ENCODE measurements at regions not wholly inside any gene's neighbourhood (a gene's known extent, or its start where the extent isn't known, plus 50 kb on each side); places are given as distances from the start of the nearest gene placed in this dataset.

DNA sequence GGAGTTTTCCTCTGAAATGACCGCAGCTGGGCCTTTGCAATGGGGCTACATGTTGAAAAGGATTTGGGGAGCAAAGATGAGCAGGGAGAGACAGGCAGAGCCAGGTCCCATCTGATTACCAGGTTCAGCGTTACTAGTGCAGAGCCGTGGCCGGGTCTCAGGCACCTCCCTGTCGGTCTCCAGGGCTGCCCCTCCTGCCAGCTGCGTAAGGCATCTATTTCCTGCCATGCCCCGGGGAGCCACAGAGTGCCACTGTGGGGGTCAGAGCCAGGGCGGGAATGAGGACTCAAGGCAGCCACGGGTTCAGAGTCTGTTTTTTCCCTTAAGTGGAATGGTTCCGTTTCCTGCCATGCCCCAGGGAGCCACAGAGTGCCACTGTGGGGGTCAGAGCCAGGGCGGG is 382.6 kb upstream of the SHH start:
- no peak for TF ChIP-seq POLR2A (IDR thresholded peaks at IDR 0.05)
- no peak for TF ChIP-seq EP300 (IDR thresholded peaks at IDR 0.05)
- TF ChIP-seq POLR2AphosphoS5 (IDR thresholded peaks at IDR 0.05), result no peak
- TF ChIP-seq, protein P1, sequence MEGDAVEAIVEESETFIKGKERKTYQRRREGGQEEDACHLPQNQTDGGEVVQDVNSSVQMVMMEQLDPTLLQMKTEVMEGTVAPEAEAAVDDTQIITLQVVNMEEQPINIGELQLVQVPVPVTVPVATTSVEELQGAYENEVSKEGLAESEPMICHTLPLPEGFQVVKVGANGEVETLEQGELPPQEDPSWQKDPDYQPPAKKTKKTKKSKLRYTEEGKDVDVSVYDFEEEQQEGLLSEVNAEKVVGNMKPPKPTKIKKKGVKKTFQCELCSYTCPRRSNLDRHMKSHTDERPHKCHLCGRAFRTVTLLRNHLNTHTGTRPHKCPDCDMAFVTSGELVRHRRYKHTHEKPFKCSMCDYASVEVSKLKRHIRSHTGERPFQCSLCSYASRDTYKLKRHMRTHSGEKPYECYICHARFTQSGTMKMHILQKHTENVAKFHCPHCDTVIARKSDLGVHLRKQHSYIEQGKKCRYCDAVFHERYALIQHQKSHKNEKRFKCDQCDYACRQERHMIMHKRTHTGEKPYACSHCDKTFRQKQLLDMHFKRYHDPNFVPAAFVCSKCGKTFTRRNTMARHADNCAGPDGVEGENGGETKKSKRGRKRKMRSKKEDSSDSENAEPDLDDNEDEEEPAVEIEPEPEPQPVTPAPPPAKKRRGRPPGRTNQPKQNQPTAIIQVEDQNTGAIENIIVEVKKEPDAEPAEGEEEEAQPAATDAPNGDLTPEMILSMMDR (IDR thresholded peaks at IDR 0.05), result no peak
- DNase-seq (ENCODE audit: low spot score in 2 of 2), result no peak
- WGBS, result 37% methylated on average over 11 of the region's 11 CpGs
- no peaks in the 10 kb centered on the region for H3K36me3 ChIP-seq
- no peak overlapping the region for H3K4me3 ChIP-seq
- no peaks in the 10 kb centered on the region for H3K4me1 ChIP-seq
- H3K27ac ChIP-seq, result no peak overlapping the region
- peaks cover 7% of the 10 kb centered on the region for H3K27me3 ChIP-seq
- no peaks in the 10 kb centered on the region for H3K9me3 ChIP-seq

DNA sequence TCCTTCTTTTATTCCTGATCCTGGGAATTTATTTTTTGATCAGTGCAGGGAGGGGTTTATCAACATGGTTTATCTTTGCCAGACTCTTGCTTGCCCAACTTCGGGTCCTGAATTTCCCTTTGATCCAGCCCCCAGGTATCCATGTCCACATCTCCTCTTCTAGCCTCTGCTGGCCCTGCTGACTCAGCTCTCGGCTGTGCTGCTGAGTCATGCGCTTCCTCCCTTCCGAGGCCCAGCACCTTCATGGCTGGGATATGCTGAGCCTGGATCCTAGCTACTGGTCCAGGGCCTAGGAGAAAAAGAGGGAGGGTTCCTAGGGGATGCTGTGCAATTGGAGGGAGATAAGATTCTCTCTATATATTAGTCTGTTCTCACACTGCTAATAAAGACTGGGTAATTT is 380.7 kb upstream of the SHH start:
- no peak overlapping the region for H3K27ac ChIP-seq
- no peak for DNase-seq (ENCODE audit: low spot score in 2 of 2)
- peaks cover 3% of the 10 kb centered on the region for H3K27me3 ChIP-seq
- WGBS, result 90% methylated on average over 4 of the region's 4 CpGs
- H3K9me3 ChIP-seq, result no peaks in the 10 kb centered on the region
- H3K4me1 ChIP-seq, result no peaks in the 10 kb centered on the region
- TF ChIP-seq POLR2AphosphoS5 (IDR thresholded peaks at IDR 0.05) (no peak), EP300 (IDR thresholded peaks at IDR 0.05) (no peak), POLR2A (IDR thresholded peaks at IDR 0.05) (no peak)
- TF ChIP-seq, protein P1 (IDR thresholded peaks at IDR 0.05), result no peak
- H3K36me3 ChIP-seq, result no peaks in the 10 kb centered on the region
- H3K4me3 ChIP-seq, result no peak overlapping the region

DNA sequence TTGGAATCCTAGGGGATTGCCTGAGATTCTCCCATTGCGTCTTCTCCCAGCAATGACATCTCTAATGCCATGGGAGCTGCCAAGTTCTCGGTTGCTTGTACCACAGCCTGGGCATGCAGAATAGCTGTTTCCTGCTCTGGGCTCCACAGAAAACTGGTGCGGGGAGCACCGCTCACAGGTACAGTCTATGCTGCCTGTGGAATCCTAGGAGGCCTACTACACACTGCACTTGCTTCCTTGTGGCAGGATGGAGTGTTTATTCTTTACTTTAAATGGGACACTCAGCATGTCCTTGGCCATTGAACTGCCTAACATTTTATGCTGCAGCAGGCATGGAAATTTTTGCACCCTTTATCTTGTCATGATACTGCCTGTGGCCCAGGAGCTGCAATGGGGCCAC is 378.8 kb upstream of the SHH start:
- peaks cover 3% of the 10 kb centered on the region for H3K27me3 ChIP-seq
- WGBS, result 89% methylated on average over 4 of the region's 4 CpGs

DNA sequence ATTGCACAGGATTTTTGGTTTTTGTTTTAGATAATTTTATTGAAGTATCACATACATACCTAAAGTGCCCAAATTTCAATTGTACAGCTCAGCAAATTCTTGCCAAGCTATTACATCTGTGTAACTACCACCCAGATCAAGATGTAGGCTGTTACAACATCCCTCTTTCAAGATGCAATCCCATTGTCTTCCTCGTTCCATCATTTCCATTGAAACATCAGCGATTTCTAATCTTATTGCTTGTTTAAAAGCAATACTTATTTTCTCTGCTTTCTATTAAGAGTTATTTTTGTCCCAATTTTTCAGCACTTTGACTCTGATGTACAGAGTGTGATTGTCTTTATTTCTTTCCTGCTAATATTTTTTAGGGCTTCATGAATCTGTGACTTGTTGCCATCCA is 372.8 kb upstream of the SHH start:
- Histone ChIP-seq H3K36me3 (no peaks in the 10 kb centered on the region), H3K4me3 (no peak overlapping the region), H3K4me1 (no peaks in the 10 kb centered on the region), H3K27me3 (peaks cover 6% of the 10 kb centered on the region), H3K27ac (no peak overlapping the region), H3K9me3 (peaks cover 7% of the 10 kb centered on the region)
- TF ChIP-seq POLR2AphosphoS5 (IDR thresholded peaks at IDR 0.05) (no peak), EP300 (IDR thresholded peaks at IDR 0.05) (no peak), POLR2A (IDR thresholded peaks at IDR 0.05) (no peak)
- TF ChIP-seq, protein P1 (IDR thresholded peaks at IDR 0.05), result no peak
- no peak for DNase-seq (ENCODE audit: low spot score in 2 of 2)
- WGBS, result 93% methylated on average over 2 of the region's 2 CpGs

More for the DNA sequence above, 378.8 kb upstream of the SHH start:
- peaks cover 7% of the 10 kb centered on the region for H3K9me3 ChIP-seq
- no peak overlapping the region for H3K27ac ChIP-seq
- TF ChIP-seq POLR2A (IDR thresholded peaks at IDR 0.05) (no peak), EP300 (IDR thresholded peaks at IDR 0.05) (no peak), POLR2AphosphoS5 (IDR thresholded peaks at IDR 0.05) (no peak)
- TF ChIP-seq, protein P1 (IDR thresholded peaks at IDR 0.05), result no peak
- no peak for DNase-seq (ENCODE audit: low spot score in 2 of 2)
- no peaks in the 10 kb centered on the region for H3K36me3 ChIP-seq
- H3K4me1 ChIP-seq, result no peaks in the 10 kb centered on the region
- H3K4me3 ChIP-seq, result no peak overlapping the region

DNA sequence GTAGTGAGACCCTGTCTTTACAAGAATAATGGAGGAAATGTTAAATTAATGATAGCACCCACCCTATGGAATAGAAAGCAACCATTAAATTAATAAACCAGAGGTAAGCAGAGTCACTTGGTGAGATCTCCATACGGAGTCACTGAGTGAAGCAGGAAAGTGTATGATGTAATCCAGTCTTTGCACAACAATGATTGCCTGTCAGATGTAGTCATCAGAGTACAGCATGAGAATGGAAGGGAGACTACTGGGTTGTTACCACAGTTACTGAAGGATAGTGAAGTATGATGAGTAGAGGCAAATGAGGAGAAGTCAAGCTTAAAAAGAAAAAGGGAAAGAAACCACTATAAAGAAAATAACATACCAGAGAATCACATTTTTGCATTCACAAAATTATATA is 371.9 kb upstream of the SHH start:
- Histone ChIP-seq H3K27me3 (peaks cover 6% of the 10 kb centered on the region), H3K4me1 (no peaks in the 10 kb centered on the region), H3K27ac (no peak overlapping the region), H3K36me3 (no peaks in the 10 kb centered on the region), H3K4me3 (no peak overlapping the region), H3K9me3 (peaks cover 7% of the 10 kb centered on the region)
- TF ChIP-seq, protein P1 (IDR thresholded peaks at IDR 0.05), result no peak
- TF ChIP-seq EP300 (IDR thresholded peaks at IDR 0.05) (no peak), POLR2A (IDR thresholded peaks at IDR 0.05) (no peak), POLR2AphosphoS5 (IDR thresholded peaks at IDR 0.05) (no peak)
- 61% methylated on average over 1 of the region's 1 CpG for WGBS
- DNase-seq (ENCODE audit: low spot score in 2 of 2), result no peak

Measured in suprapubic skin (tissue), 4 donors.